ENCODE measurements at regions not wholly inside any gene's neighbourhood (a gene's known extent, or its start where the extent isn't known, plus 50 kb on each side); places are given as distances from the start of the nearest gene placed in this dataset.

DNA sequence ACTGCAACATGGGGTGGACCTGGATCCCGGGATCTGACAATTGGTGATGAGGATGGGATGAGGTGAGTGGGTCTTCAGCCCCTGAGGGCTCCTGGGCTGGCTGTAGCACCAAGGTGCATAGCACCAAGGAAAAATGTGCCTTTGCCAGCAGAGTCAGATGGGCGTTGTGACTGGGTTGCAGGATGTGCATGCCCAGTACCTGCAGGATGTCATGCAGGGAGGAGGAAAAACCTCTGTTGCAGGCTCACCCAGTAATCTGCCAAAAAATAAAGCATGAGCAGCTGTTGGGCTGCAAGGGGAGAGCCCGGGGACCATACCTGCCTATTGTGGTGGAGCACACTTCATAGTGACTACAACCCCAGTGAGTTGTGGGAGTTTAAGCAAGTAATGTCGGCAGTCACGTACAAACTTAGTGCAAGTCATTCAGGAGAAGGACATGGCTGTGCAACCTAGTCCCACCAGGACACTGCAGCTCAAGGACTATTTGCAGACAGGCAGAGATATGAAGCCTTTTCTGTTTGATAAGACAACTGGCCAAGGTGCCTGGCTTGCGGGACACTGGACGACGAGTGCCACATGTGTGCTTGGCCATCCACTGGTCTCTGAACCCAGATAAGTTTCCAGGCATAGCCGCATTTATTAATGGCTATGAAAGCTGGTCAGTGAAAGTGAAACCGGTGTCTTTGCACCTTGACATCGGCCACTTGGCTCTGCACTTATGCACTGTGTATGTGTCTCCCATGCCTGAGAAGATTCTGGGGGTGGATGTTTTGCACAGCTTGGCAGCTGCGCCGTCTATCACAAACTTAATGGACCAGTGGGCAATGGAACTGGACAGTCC is 499.8 kb downstream of the KCNJ2 start:
- DNase-seq (ENCODE audit: low spot score in 2 of 2): no peak
- intact Hi-C loops (cut with DNase I): no loop called here

DNA sequence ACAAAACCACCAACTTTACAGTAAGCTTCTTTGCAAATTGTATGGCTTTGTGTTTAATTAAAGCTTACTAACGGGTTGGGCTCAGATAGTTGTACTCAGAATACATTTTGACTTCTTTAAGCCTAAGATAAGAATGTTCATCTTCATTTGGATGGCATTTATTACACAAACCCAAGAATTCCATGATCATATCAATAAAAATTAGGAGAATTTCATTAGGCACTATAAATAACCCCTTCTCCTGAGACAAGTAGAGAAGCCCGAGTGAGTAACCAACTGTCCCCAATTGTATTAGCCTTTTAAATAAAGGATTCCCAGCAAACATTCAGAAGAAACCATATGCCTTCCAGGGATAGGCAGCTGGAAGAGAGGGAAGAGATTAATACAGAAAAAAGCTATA is 504.7 kb downstream of the KCNJ2 start:
- intact Hi-C loops (cut with DNase I): no loop called here
- H3K27ac ChIP-seq: no peak overlapping the region
- TF ChIP-seq, protein P1, sequence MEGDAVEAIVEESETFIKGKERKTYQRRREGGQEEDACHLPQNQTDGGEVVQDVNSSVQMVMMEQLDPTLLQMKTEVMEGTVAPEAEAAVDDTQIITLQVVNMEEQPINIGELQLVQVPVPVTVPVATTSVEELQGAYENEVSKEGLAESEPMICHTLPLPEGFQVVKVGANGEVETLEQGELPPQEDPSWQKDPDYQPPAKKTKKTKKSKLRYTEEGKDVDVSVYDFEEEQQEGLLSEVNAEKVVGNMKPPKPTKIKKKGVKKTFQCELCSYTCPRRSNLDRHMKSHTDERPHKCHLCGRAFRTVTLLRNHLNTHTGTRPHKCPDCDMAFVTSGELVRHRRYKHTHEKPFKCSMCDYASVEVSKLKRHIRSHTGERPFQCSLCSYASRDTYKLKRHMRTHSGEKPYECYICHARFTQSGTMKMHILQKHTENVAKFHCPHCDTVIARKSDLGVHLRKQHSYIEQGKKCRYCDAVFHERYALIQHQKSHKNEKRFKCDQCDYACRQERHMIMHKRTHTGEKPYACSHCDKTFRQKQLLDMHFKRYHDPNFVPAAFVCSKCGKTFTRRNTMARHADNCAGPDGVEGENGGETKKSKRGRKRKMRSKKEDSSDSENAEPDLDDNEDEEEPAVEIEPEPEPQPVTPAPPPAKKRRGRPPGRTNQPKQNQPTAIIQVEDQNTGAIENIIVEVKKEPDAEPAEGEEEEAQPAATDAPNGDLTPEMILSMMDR (IDR thresholded peaks at IDR 0.05): no peak
- no peak for DNase-seq (ENCODE audit: low spot score in 2 of 2)
- H3K36me3 ChIP-seq: no peaks in the 10 kb centered on the region
- no peaks in the 10 kb centered on the region for H3K9me3 ChIP-seq
- H3K4me1 ChIP-seq: no peaks in the 10 kb centered on the region
- H3K4me3 ChIP-seq: no peak overlapping the region
- H3K27me3 ChIP-seq: no peaks in the 10 kb centered on the region

More for the DNA sequence above, 499.8 kb downstream of the KCNJ2 start:
- Histone ChIP-seq H3K9me3 (no peaks in the 10 kb centered on the region), H3K36me3 (no peaks in the 10 kb centered on the region), H3K4me3 (no peak overlapping the region), H3K27me3 (no peaks in the 10 kb centered on the region), H3K27ac (no peak overlapping the region), H3K4me1 (no peaks in the 10 kb centered on the region)
- TF ChIP-seq, protein P1 (IDR thresholded peaks at IDR 0.05): no peak

DNA sequence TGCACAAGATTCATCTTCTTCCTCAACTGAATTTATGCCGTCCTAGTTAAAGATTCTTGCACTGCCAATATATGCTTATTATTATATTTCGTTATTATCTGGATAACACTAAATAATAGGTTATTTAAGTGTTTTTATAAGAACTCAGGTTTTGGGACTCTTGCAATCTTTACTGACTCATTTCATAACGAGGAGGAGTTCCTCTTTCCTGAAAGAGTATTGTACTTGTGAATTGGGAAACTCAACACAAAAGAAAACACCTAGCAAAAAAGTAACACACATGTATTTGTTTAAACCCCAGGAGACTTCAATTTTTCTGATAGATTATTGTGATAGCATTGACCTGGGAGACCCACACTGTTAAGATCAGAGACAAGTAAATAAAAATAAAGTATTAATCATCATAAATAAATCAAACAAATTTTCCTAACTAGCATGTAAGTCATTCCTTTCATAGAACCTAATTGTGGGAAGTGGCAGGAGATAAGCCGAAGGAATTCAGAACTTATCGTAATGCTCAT is 505.8 kb downstream of the KCNJ2 start:
- H3K27ac ChIP-seq: no peak overlapping the region
- no peak overlapping the region for H3K4me3 ChIP-seq
- TF ChIP-seq, protein P1 (IDR thresholded peaks at IDR 0.05): no peak
- H3K4me1 ChIP-seq: no peaks in the 10 kb centered on the region
- no peaks in the 10 kb centered on the region for H3K9me3 ChIP-seq
- no peaks in the 10 kb centered on the region for H3K36me3 ChIP-seq
- H3K27me3 ChIP-seq: no peaks in the 10 kb centered on the region
- intact Hi-C loops (cut with DNase I): no loop called here
- no peak for DNase-seq (ENCODE audit: low spot score in 2 of 2)

DNA sequence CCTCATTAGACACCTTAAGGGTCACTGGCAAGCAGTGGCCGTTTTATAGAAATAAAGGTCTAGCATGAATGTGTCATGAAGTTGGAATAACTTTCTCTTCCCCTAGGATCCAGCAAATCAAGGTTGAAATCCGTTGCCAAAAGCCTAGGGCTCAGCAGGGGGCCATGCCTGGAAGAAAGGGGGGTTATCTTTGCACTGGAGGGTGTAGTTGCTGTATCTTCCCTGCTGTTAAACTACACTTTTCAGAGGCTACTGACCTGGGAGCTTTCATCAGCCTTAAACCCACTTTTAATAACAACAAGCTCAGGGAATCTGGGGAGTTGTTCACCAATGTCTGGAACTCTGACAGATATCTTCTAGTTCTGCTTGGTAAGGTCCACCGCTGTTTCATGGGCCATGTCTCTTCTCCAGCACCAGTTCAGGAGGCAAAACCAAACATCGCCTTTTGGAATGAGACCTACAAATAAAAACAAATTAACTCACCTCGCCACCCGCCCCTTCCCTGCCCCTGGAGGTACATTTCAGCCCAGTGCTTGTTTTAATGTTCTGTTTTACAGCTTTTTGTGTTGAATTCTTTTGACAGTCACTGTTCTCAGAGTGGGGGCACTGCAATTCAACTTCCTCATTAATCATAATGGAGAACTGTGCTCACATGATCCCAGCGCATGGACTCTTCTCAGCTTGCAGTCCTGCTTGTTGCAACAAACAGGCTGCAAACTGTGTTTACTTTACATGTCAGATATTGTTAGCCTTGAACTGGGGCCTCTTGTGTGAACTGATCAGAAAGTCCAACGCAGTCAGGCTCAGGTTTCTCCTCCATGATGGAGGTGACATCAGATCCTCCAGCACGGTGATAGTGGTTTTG is 508.7 kb downstream of the KCNJ2 start:
- Histone ChIP-seq H3K27ac (no peak overlapping the region), H3K4me1 (no peaks in the 10 kb centered on the region), H3K4me3 (no peak overlapping the region), H3K36me3 (no peaks in the 10 kb centered on the region), H3K9me3 (no peaks in the 10 kb centered on the region), H3K27me3 (no peaks in the 10 kb centered on the region)
- TF ChIP-seq, protein P1 (IDR thresholded peaks at IDR 0.05): no peak
- intact Hi-C loops (cut with DNase I): no loop called here
- DNase-seq (ENCODE audit: low spot score in 2 of 2): no peak

DNA sequence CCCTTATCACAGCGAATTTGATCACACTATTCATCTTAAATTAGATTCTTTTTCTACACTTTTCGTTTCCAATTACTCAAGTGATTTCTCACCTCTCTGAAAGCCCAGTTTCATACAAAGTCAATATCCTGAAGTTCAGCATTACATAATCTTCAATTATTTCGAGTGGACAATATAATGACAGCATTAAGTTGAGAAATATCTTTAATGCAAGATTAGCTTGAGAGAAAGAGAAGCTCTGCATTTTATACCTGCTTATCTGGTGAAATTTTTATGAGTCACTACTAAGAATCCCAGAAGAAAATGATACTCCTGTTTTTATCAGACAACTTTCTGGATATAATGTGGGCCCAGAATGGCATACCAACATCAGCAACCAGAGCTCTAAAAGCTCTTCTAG is 509.6 kb downstream of the KCNJ2 start:
- intact Hi-C loops (cut with DNase I): no loop called here
- TF ChIP-seq, protein P1 (IDR thresholded peaks at IDR 0.05): no peak
- Histone ChIP-seq H3K36me3 (no peaks in the 10 kb centered on the region), H3K27me3 (no peaks in the 10 kb centered on the region), H3K4me1 (no peaks in the 10 kb centered on the region), H3K27ac (no peak overlapping the region), H3K9me3 (no peaks in the 10 kb centered on the region), H3K4me3 (no peak overlapping the region)
- DNase-seq (ENCODE audit: low spot score in 2 of 2): no peak
